ENCODE measurements at regions not wholly inside any gene's neighbourhood (a gene's known extent, or its start where the extent isn't known, plus 50 kb on each side); places are given as distances from the start of the nearest gene placed in this dataset.

DNA sequence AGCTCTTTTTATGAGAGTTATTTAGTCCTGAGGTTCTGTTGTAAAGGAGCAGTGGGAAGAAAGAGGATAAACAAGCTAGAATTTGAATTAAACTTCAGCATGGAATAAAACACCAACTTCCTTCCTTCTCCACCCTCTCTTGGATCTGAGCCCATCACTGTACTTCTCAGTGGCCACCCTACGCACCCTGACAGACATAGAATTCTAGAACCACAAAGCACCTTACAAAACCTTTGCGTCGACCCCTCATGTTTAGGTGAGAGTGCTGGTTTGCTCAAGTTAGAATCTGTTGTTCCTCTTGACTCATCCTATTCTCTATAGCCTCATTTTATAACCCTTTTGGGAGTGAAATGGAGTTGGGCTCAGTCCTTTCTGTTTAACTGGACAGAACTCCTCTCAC, 84.6 kb upstream of the RPL34 start:
- Histone ChIP-seq H3K4me3 (replicated peaks in 1 of 3; ENCODE audit: insufficient read depth in 1 of 3, low read depth in 1 of 3, low read length in 3 of 3) (no peak overlapping the region), H3K4me2 (ENCODE audit: insufficient read depth, low read length) (peak overlapping the region; percentile 53), H3K27me3 (ENCODE audit: control insufficient read depth in 2 of 2, insufficient read depth in 2 of 2, low read length in 2 of 2) (no peaks in the 10 kb centered on the region), H3K79me2 (ENCODE audit: control insufficient read depth, insufficient read depth, low read length) (no peaks in the 10 kb centered on the region), H3K9ac (replicated peaks; ENCODE audit: extremely low read depth, insufficient read depth, low read length) (no peak overlapping the region), H3K9me1 (replicated peaks; ENCODE audit: control insufficient read depth, extremely low read depth, insufficient read depth, low read length) (no peaks in the 10 kb centered on the region), H2AFZ (ENCODE audit: low read depth, low read length) (peak overlapping the region; percentile 36), H4K20me1 (replicated peaks; ENCODE audit: control insufficient read depth, extremely low read depth, insufficient read depth, low read length) (no peaks in the 10 kb centered on the region), H3K36me3 (ENCODE audit: control insufficient read depth in 2 of 2, extremely low read depth in 1 of 2, insufficient read depth in 2 of 2, low read length in 2 of 2) (no peaks in the 10 kb centered on the region), H3K27ac (ENCODE audit: insufficient read depth, low read depth, low read length) (no peak overlapping the region), H3K9me3 (replicated peaks; ENCODE audit: control insufficient read depth, insufficient read depth, low read length) (no peaks in the 10 kb centered on the region), H3K4me1 (ENCODE audit: control insufficient read depth, extremely low read depth, insufficient read depth, low read length) (peaks cover 8% of the 10 kb centered on the region)
- DNase-seq (ENCODE audit: low read depth, low spot score) (peak; percentile 43), FAIRE-seq (peak; percentile 52)
- ChIA-PET POLR2A (no interaction called here), CTCF (interaction anchor here (0.6 to 1.6 kb wide), 2 partner anchors 11 to 14 kb away, joined by 3 to 5 read pairs; no protein-coding TSS in a partner anchor)
- no peak for TF ChIP-seq FOS (IDR thresholded peaks at IDR 0.05; ENCODE audit: borderline replicate concordance, insufficient read depth, low read length)
- intact Hi-C loops (cut with micrococcal nuclease) (no loop called here), dilution Hi-C loops (cut with MboI; ENCODE audit: extremely low pct_ligation_motif_present, low sequenced_read_pairs) (no loop called here)
- no TSS peak for BruUV-seq (replicated peaks)

DNA sequence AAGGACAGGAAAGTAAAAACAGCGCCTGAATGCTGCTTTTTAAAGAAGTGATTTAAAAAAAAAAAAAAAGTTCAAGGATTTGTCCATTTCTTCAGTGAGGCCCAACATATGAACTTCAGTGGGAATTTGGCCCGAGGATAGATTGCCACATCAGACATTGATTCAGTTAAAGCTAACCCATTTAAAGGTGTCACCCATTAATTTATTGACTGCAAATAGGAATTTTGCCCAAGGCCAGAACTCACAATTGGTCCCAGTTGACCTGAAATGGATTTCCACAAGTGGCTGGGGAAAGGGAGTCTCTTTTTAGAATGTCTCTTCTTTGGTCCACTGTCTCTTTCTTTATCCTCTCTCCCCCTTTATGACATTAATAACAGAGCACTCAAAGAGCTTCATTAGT, 86.5 kb upstream of the RPL34 start:
- CTCF ChIA-PET: interaction anchor here (1.6 kb wide), 1 partner anchor 13 kb away, joined by 5 read pairs; no protein-coding TSS in a partner anchor
- Histone ChIP-seq H3K36me3 (ENCODE audit: control insufficient read depth in 2 of 2, extremely low read depth in 1 of 2, insufficient read depth in 2 of 2, low read length in 2 of 2) (no peaks in the 10 kb centered on the region), H2AFZ (ENCODE audit: low read depth, low read length) (no peak overlapping the region), H3K27ac (ENCODE audit: insufficient read depth, low read depth, low read length) (no peak overlapping the region), H4K20me1 (replicated peaks; ENCODE audit: control insufficient read depth, extremely low read depth, insufficient read depth, low read length) (no peaks in the 10 kb centered on the region), H3K4me1 (ENCODE audit: control insufficient read depth, extremely low read depth, insufficient read depth, low read length) (peaks cover 8% of the 10 kb centered on the region), H3K9me3 (replicated peaks; ENCODE audit: control insufficient read depth, insufficient read depth, low read length) (no peaks in the 10 kb centered on the region), H3K4me3 (replicated peaks in 1 of 3; ENCODE audit: insufficient read depth in 1 of 3, low read depth in 1 of 3, low read length in 3 of 3) (no peak overlapping the region), H3K79me2 (ENCODE audit: control insufficient read depth, insufficient read depth, low read length) (no peaks in the 10 kb centered on the region), H3K9ac (replicated peaks; ENCODE audit: extremely low read depth, insufficient read depth, low read length) (no peak overlapping the region), H3K9me1 (replicated peaks; ENCODE audit: control insufficient read depth, extremely low read depth, insufficient read depth, low read length) (no peaks in the 10 kb centered on the region), H3K4me2 (ENCODE audit: insufficient read depth, low read length) (no peak overlapping the region), H3K27me3 (ENCODE audit: control insufficient read depth in 2 of 2, insufficient read depth in 2 of 2, low read length in 2 of 2) (no peaks in the 10 kb centered on the region)
- no peak for FAIRE-seq
- TF ChIP-seq POLR2A (IDR thresholded peaks at IDR 0.05; ENCODE audit: low read depth, low read length) (no peak), MYC (IDR thresholded peaks at IDR 0.05; ENCODE audit: low read depth, low read length) (no peak), FOS (IDR thresholded peaks at IDR 0.05; ENCODE audit: borderline replicate concordance, insufficient read depth, low read length) (no peak), POLR2AphosphoS5 (IDR thresholded peaks at IDR 0.05; ENCODE audit: insufficient read depth, low read depth, low read length) (no peak), GATA2 (IDR thresholded peaks at IDR 0.05; ENCODE audit: insufficient read depth, insufficient read length, low read depth, low read length) (no peak), JUN (IDR thresholded peaks at IDR 0.05; ENCODE audit: borderline replicate concordance, insufficient read depth, insufficient read length, low read depth) (no peak), EZH2 (IDR thresholded peaks at IDR 0.05; ENCODE audit: borderline replicate concordance, low read depth, low read length, severe bottlenecking) (no peak)
- TF ChIP-seq, protein P1, sequence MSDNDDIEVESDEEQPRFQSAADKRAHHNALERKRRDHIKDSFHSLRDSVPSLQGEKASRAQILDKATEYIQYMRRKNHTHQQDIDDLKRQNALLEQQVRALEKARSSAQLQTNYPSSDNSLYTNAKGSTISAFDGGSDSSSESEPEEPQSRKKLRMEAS (IDR thresholded peaks at IDR 0.05; ENCODE audit: insufficient read depth, insufficient read length): no peak
- TF ChIP-seq, protein P2, sequence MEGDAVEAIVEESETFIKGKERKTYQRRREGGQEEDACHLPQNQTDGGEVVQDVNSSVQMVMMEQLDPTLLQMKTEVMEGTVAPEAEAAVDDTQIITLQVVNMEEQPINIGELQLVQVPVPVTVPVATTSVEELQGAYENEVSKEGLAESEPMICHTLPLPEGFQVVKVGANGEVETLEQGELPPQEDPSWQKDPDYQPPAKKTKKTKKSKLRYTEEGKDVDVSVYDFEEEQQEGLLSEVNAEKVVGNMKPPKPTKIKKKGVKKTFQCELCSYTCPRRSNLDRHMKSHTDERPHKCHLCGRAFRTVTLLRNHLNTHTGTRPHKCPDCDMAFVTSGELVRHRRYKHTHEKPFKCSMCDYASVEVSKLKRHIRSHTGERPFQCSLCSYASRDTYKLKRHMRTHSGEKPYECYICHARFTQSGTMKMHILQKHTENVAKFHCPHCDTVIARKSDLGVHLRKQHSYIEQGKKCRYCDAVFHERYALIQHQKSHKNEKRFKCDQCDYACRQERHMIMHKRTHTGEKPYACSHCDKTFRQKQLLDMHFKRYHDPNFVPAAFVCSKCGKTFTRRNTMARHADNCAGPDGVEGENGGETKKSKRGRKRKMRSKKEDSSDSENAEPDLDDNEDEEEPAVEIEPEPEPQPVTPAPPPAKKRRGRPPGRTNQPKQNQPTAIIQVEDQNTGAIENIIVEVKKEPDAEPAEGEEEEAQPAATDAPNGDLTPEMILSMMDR (IDR thresholded peaks at IDR 0.05; ENCODE audit: extremely low read depth in 1 of 2, insufficient read depth in 1 of 2, low read depth in 1 of 2, low read length in 2 of 2): no peak
- intact Hi-C loops (cut with micrococcal nuclease): no loop called here
- dilution Hi-C loops (cut with MboI; ENCODE audit: extremely low pct_ligation_motif_present, low sequenced_read_pairs): no loop called here
- DNase-seq (ENCODE audit: low read depth, low spot score): no peak
- BruUV-seq (replicated peaks): no TSS peak
- POLR2A ChIA-PET: no interaction called here

Data from endothelial cell of umbilical vein (primary cell).